GM23338 (cell line): ENCODE measurements at regions not wholly inside any gene's neighbourhood (a gene's known extent, or its start where the extent isn't known, plus 50 kb on each side); places are given as distances from the start of the nearest gene placed in this dataset.

Source experiments
- CREB1 ChIP-seq: fragments of 250-450 bp; sonication (Bioruptor Pico); IDR thresholded peaks from 2 replicates; pipeline ENCODE4 v1.5.0; 2020; ENCODE audit warnings: low read depth, mild to moderate bottlenecking, moderate library complexity
- CTCF ChIP-seq, 2 experiments: fragments of 200-600 bp in 1 of 2; sonication (generic) in 1 of 2; conservative IDR thresholded peaks; 2 replicates each; pipeline versions ENCODE4 v1.5.1 to v1.6.1; 2016 to 2017; ENCODE audit warnings: antibody characterized with exemption in 2 of 2, low read depth in 2 of 2, mild to moderate bottlenecking in 2 of 2, moderate library complexity in 1 of 2
- ETS1 ChIP-seq: IDR thresholded peaks from 2 replicates; pipeline ENCODE4 v1.6.1; 2016; ENCODE audit warnings: antibody characterized with exemption
- EZH2 ChIP-seq: fragments of 200-600 bp; sonication (generic); IDR thresholded peaks from one replicate; pipeline ENCODE4 v1.8.0; 2017; ENCODE audit warnings: antibody characterized with exemption, mild to moderate bottlenecking, low read depth; ENCODE audit not compliant: unreplicated experiment
- EZH2phosphoT487 ChIP-seq: fragments of 200-600 bp; sonication (generic); IDR thresholded peaks from one replicate; pipeline ENCODE4 v1.8.1; 2018; ENCODE audit warnings: antibody characterized with exemption; ENCODE audit not compliant: unreplicated experiment
- JUNB ChIP-seq: IDR thresholded peaks from one replicate; pipeline ENCODE4 v1.6.1; 2016; ENCODE audit warnings: antibody characterized with exemption; ENCODE audit not compliant: unreplicated experiment
- NANOG ChIP-seq: IDR thresholded peaks from 2 replicates; pipeline ENCODE4 v1.6.1; 2016; ENCODE audit warnings: antibody characterized with exemption, borderline replicate concordance
- POLR2AphosphoS5 ChIP-seq: IDR thresholded peaks from 2 replicates; pipeline ENCODE4 v1.6.1; 2016; ENCODE audit warnings: antibody characterized with exemption, low read depth
- REST ChIP-seq: IDR thresholded peaks from one replicate; pipeline ENCODE4 v1.6.1; 2018; ENCODE audit warnings: antibody characterized with exemption; ENCODE audit not compliant: unreplicated experiment
- STAT1 ChIP-seq: IDR thresholded peaks from one replicate; pipeline ENCODE4 v1.6.1; 2016; ENCODE audit warnings: antibody characterized with exemption; ENCODE audit not compliant: unreplicated experiment
- ZNF114 ChIP-seq: fragments of 250-450 bp; sonication (Bioruptor Pico); IDR thresholded peaks from 2 replicates; pipeline ENCODE4 v1.5.0; 2020; ENCODE audit warnings: mild to moderate bottlenecking, moderate library complexity
- ZNF331 ChIP-seq: fragments of 250-450 bp; sonication (Bioruptor Pico); IDR thresholded peaks from 2 replicates; pipeline ENCODE4 v1.5.0; 2020; ENCODE audit warnings: low read depth, mild to moderate bottlenecking, moderate library complexity
- ZNF462 ChIP-seq: fragments of 250-450 bp; sonication (Bioruptor Pico); IDR thresholded peaks from 2 replicates; pipeline ENCODE4 v1.5.0; 2020; ENCODE audit warnings: mild to moderate bottlenecking, moderate library complexity

- TF ChIP-seq EZH2phosphoT487 (no peak), CTCF (conservative IDR thresholded peaks at IDR 0.05; ENCODE audit: low read depth in 2 of 2) (no peak), EZH2 (no peak), POLR2AphosphoS5 (no peak), NANOG (no peak), REST (no peak), ETS1 (no peak), CREB1 (CRISPR knock-in tag) (no peak), JUNB (no peak), ZNF462 (no peak), ZNF114 (no peak), STAT1 (no peak), ZNF331 (CRISPR knock-in tag) (no peak)
Measured at GRCh38 chr10:118107040-118107439, 60.3 kb upstream of the RAB11FIP2 start.
